ENCODE measurements at regions not wholly inside any gene's neighbourhood (a gene's known extent, or its start where the extent isn't known, plus 50 kb on each side); places are given as distances from the start of the nearest gene placed in this dataset.
"Not testable (repeated sequence)": the region's sequence is repeated elsewhere in the genome, so short reads cannot be mapped to it uniquely, and the experiment has no call there.

- no peak overlapping the region for H3K4me3 Mint-ChIP-seq
- no peaks in the 10 kb centered on the region for H3K4me1 Mint-ChIP-seq
- no peak overlapping the region for H3K27ac Mint-ChIP-seq
- H3K36me3 Mint-ChIP-seq = no peaks in the 10 kb centered on the region
- ATAC-seq = no peak
- DNase-seq (ENCODE audit: low spot score in 2 of 2) = no peak
- H3K9me3 Mint-ChIP-seq = peaks cover 27% of the 10 kb centered on the region
These were observed 1169.2 kb downstream of the OTOL1 start for GRCh38 chr3:162665684-162666391.

- Mint-ChIP-seq H3K4me1 (no peaks in the 10 kb centered on the region), H3K36me3 (no peaks in the 10 kb centered on the region), H3K4me3 (no peak overlapping the region), H3K9me3 (peaks cover 34% of the 10 kb centered on the region), H3K27ac (no peak overlapping the region)
- DNase-seq (ENCODE audit: low spot score in 2 of 2) (no peak), ATAC-seq (no peak)
These were observed 1170.2 kb downstream of the OTOL1 start for GRCh38 chr3:162666835-162667234.

GRCh38 chr3:162670181-162670580, 1173.6 kb downstream of the OTOL1 start:
- Mint-ChIP-seq H3K36me3 (no peaks in the 10 kb centered on the region), H3K4me1 (no peaks in the 10 kb centered on the region), H3K4me3 (no peak overlapping the region), H3K27ac (no peak overlapping the region), H3K9me3 (peaks cover 21% of the 10 kb centered on the region)
- no peak for ATAC-seq
- no peak for DNase-seq (ENCODE audit: low spot score in 2 of 2)

GRCh38 chr3:162677475-162677874, 1180.9 kb downstream of the OTOL1 start:
- Mint-ChIP-seq H3K27ac (no peak overlapping the region), H3K36me3 (no peaks in the 10 kb centered on the region), H3K9me3 (peaks cover 6% of the 10 kb centered on the region), H3K4me3 (no peak overlapping the region), H3K4me1 (no peaks in the 10 kb centered on the region)
- DNase-seq (ENCODE audit: low spot score in 2 of 2) (no peak), ATAC-seq (no peak)

GRCh38 chr3:162678941-162679340, 1182.3 kb downstream of the OTOL1 start:
- Mint-ChIP-seq H3K4me1 (no peaks in the 10 kb centered on the region), H3K4me3 (no peak overlapping the region), H3K27ac (no peak overlapping the region), H3K36me3 (no peaks in the 10 kb centered on the region), H3K9me3 (peaks cover 6% of the 10 kb centered on the region)
- ATAC-seq (no peak), DNase-seq (ENCODE audit: low spot score in 2 of 2) (no peak)

- ATAC-seq (no peak), DNase-seq (ENCODE audit: low spot score in 2 of 2) (no peak)
- Mint-ChIP-seq H3K27ac (no peak overlapping the region), H3K4me1 (no peaks in the 10 kb centered on the region), H3K9me3 (peaks cover 22% of the 10 kb centered on the region), H3K4me3 (no peak overlapping the region), H3K36me3 (no peaks in the 10 kb centered on the region)
These were observed 1187.7 kb downstream of the OTOL1 start for GRCh38 chr3:162684260-162684659.

GRCh38 chr3:162699291-162699690, 1202.7 kb downstream of the OTOL1 start:
- Mint-ChIP-seq H3K4me1 (no peaks in the 10 kb centered on the region), H3K4me3 (no peak overlapping the region), H3K27ac (no peak overlapping the region), H3K36me3 (no peaks in the 10 kb centered on the region), H3K9me3 (peaks cover 3% of the 10 kb centered on the region)
- DNase-seq (ENCODE audit: low spot score in 2 of 2) = no peak
- ATAC-seq = no peak

GRCh38 chr3:162701211-162701610, 1204.6 kb downstream of the OTOL1 start:
- H3K4me1 Mint-ChIP-seq = no peaks in the 10 kb centered on the region
- DNase-seq (ENCODE audit: low spot score in 2 of 2) (no peak), ATAC-seq (no peak)
- no peak overlapping the region for H3K27ac Mint-ChIP-seq
- H3K9me3 Mint-ChIP-seq = peaks cover 7% of the 10 kb centered on the region
- H3K4me3 Mint-ChIP-seq = no peak overlapping the region
- H3K36me3 Mint-ChIP-seq = no peaks in the 10 kb centered on the region

GRCh38 chr3:162702768-162703385, 1206.3 kb downstream of the OTOL1 start:
- no peak overlapping the region for H3K4me3 Mint-ChIP-seq
- H3K36me3 Mint-ChIP-seq = no peaks in the 10 kb centered on the region
- DNase-seq (ENCODE audit: low spot score in 2 of 2) (no peak), ATAC-seq (no peak)
- peaks cover 12% of the 10 kb centered on the region for H3K9me3 Mint-ChIP-seq
- no peak overlapping the region for H3K27ac Mint-ChIP-seq
- H3K4me1 Mint-ChIP-seq = no peaks in the 10 kb centered on the region

- Mint-ChIP-seq H3K27ac (no peak overlapping the region), H3K4me3 (no peak overlapping the region), H3K36me3 (no peaks in the 10 kb centered on the region), H3K4me1 (no peaks in the 10 kb centered on the region), H3K9me3 (peaks cover 15% of the 10 kb centered on the region)
- DNase-seq (ENCODE audit: low spot score in 2 of 2) (no peak), ATAC-seq (no peak)
These were observed 1207.6 kb downstream of the OTOL1 start for GRCh38 chr3:162704238-162704637.

- ATAC-seq = no peak
- Mint-ChIP-seq H3K4me3 (no peak overlapping the region), H3K9me3 (peaks cover 15% of the 10 kb centered on the region), H3K4me1 (no peaks in the 10 kb centered on the region), H3K27ac (no peak overlapping the region), H3K36me3 (no peaks in the 10 kb centered on the region)
- DNase-seq (ENCODE audit: low spot score in 2 of 2) = no peak
These were observed 1208.3 kb downstream of the OTOL1 start for GRCh38 chr3:162704799-162705385.

GRCh38 chr3:162708394-162708793, 1211.8 kb downstream of the OTOL1 start:
- DNase-seq (ENCODE audit: low spot score in 2 of 2); ATAC-seq; H3K4me1 Mint-ChIP-seq; H3K27ac Mint-ChIP-seq; H3K36me3 Mint-ChIP-seq; H3K4me3 Mint-ChIP-seq: not testable (repeated sequence)
- H3K9me3 Mint-ChIP-seq = peaks cover 24% of the 10 kb centered on the region

GRCh38 chr3:162708942-162709706, 1212.5 kb downstream of the OTOL1 start:
- ATAC-seq; H3K4me1 Mint-ChIP-seq; H3K4me3 Mint-ChIP-seq; DNase-seq (ENCODE audit: low spot score in 2 of 2); H3K27ac Mint-ChIP-seq; H3K36me3 Mint-ChIP-seq: not testable (repeated sequence)
- peaks cover 25% of the 10 kb centered on the region for H3K9me3 Mint-ChIP-seq

GRCh38 chr3:162710332-162711112, 1213.9 kb downstream of the OTOL1 start:
- DNase-seq (ENCODE audit: low spot score in 2 of 2) = no peak
- Mint-ChIP-seq H3K4me3 (no peak overlapping the region), H3K9me3 (peaks cover 20% of the 10 kb centered on the region), H3K36me3 (no peaks in the 10 kb centered on the region), H3K4me1 (no peaks in the 10 kb centered on the region), H3K27ac (no peak overlapping the region)
- ATAC-seq = no peak

GRCh38 chr3:162717074-162717473, 1220.5 kb downstream of the OTOL1 start:
- H3K27ac Mint-ChIP-seq; H3K4me3 Mint-ChIP-seq; DNase-seq (ENCODE audit: low spot score in 2 of 2); H3K4me1 Mint-ChIP-seq; H3K36me3 Mint-ChIP-seq; ATAC-seq: not testable (repeated sequence)
- peaks cover 11% of the 10 kb centered on the region for H3K9me3 Mint-ChIP-seq

Data from stimulated activated effector memory CD8-positive, alpha-beta T cell treated with anti-CD3 and anti-CD28 coated beads, Interleukin-12 subunit alpha, Interleukin-12 subunit beta, amount 100 ng/mL, for 72 hours (primary cell).